Activated CD8-positive, alpha-beta T cell treated with anti-CD3 and anti-CD28 coated beads for 36 hours (primary cell): ENCODE measurements at regions not wholly inside any gene's neighbourhood (a gene's known extent, or its start where the extent isn't known, plus 50 kb on each side); places are given as distances from the start of the nearest gene placed in this dataset.
"Not testable (repeated sequence)": the region's sequence is repeated elsewhere in the genome, so short reads cannot be mapped to it uniquely, and the experiment has no call there.

Experiments used
- ATAC-seq: fragments of 200-7000 bp; cut with Tn5 transposase; one replicate; pipeline ENCODE4 v1.10.0; 2021; ENCODE audit warnings: mild to moderate bottlenecking, moderate library complexity
- CTCF ChIA-PET: fragments of 350-600 bp; sonication (Branson Sonifier 250); formaldehyde crosslinking; loops from one replicate; lab custom pipeline; 2021; ENCODE audit warnings: antibody characterized with exemption; lab: Charles Lee
- POLR2A ChIA-PET: fragments of 350-600 bp; sonication (Branson Sonifier 250); formaldehyde crosslinking; loops from one replicate; lab custom pipeline; 2021; ENCODE audit warnings: antibody characterized with exemption; lab: Charles Lee
- DNase-seq: peaks from one replicate; pipeline ENCODE4 v3.0.0-alpha.2; 2020
- H3K27ac Mint-ChIP-seq: one replicate; pipeline ENCODE4 v1.8.0; 2021; ENCODE audit warnings: mild to moderate bottlenecking, mixed read lengths
- H3K27me3 Mint-ChIP-seq: one replicate; pipeline ENCODE4 v1.8.0; 2021; ENCODE audit warnings: mixed read lengths
- H3K36me3 Mint-ChIP-seq: one replicate; pipeline ENCODE4 v1.8.0; 2021; ENCODE audit warnings: low read depth, mixed read lengths
- H3K4me1 Mint-ChIP-seq: one replicate; pipeline ENCODE4 v1.8.0; 2021; ENCODE audit warnings: low read depth, mixed read lengths
- H3K4me3 Mint-ChIP-seq: one replicate; pipeline ENCODE4 v1.8.0; 2021; ENCODE audit warnings: mild to moderate bottlenecking, moderate library complexity, mixed read lengths
- H3K9me3 Mint-ChIP-seq: one replicate; pipeline ENCODE4 v1.8.0; 2021; ENCODE audit warnings: mixed read lengths
- CTCF ChIP-seq: fragments of 200-600 bp; IDR thresholded peaks from one replicate; pipeline ENCODE4 v1.8.0; 2022; ENCODE audit warnings: antibody characterized with exemption, mild to moderate bottlenecking
- intact Hi-C: fragments of 100-400 bp; cut with micrococcal nuclease; formaldehyde crosslinking; loops from one replicate; pipeline ENCODE4 v1.10.0; 2022

DNA sequence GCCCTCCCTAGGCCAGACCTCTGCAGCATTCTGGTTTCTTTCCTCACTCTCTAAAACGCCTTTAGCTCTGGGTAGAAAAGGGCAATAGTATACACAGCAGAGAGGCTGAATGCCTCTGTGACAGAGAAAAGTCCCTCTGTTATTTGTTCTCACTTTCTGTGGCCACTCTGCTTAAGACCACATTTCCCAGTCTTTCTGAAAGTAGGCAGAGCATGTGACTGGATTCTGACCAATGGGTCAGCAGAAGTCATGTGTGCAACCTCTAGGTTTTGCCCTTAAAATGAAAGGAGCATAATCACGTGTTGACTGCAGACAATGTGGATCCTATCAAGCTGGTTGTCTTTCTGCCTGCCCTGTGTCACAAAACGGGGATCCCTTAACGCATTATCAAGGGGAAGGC is 79.7 kb upstream of the MARK1 start:
- peaks cover 5% of the 10 kb centered on the region for H3K9me3 Mint-ChIP-seq
- ChIA-PET POLR2A (no interaction called here), CTCF (no interaction called here)
- H3K4me1 Mint-ChIP-seq = no peaks in the 10 kb centered on the region
- no peaks in the 10 kb centered on the region for H3K36me3 Mint-ChIP-seq
- ATAC-seq = no peak
- DNase-seq = no peak
- H3K27me3 Mint-ChIP-seq = peaks cover 5% of the 10 kb centered on the region
- no peak overlapping the region for H3K4me3 Mint-ChIP-seq
- TF ChIP-seq CTCF = no peak
- no peak overlapping the region for H3K27ac Mint-ChIP-seq
- intact Hi-C loops = no loop called here

DNA sequence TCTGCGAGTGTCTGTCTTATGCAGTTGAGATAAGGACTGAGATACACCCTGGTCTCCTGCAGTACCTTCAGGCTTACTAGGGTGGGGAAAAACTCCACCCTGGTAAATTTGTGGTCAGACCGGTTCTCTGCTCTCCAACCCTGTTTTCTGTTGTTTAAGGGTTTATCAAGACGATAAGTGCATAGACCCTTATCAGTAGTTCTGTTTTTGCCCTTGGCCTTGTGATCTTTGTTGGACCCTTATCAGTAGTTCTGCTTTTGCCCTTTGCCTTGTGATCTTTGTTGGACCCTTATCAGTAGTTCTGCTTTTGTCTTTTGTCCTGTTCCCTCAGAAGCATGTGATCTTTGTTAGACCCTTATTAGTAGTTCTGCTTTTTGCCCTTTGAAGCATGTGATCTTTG is 83.3 kb upstream of the MARK1 start:
- DNase-seq, H3K36me3 Mint-ChIP-seq, H3K9me3 Mint-ChIP-seq, H3K4me1 Mint-ChIP-seq, ATAC-seq, CTCF ChIA-PET, H3K4me3 Mint-ChIP-seq, intact Hi-C loops, POLR2A ChIA-PET, H3K27ac Mint-ChIP-seq, H3K27me3 Mint-ChIP-seq: not testable (repeated sequence)

DNA sequence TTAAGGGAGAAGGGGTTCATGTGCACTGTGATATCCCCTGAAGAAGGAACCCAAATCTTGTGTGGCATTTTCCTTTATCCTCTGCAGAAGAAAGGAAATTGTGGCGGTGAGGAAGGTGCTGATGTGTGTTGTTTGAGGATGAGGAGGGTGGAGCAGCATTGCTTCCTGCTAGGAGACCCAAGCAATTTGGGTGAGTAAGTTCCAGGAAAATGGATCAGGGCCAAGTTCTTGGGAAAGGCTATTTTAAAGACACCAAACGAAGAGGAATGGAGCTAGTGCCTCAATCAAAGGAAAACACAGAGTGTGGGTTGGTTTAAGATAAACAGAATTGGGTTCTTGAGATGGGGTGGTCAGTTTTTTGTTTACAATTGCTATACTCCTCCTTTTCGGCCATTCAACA is 86.7 kb upstream of the MARK1 start:
- TF ChIP-seq CTCF = no peak
- ChIA-PET POLR2A (no interaction called here), CTCF (interaction anchor here (2.1 kb wide), 1 partner anchor 8 kb away, joined by 5 read pairs; no protein-coding TSS in a partner anchor)
- Mint-ChIP-seq H3K27ac (no peak overlapping the region), H3K4me3 (no peak overlapping the region), H3K36me3 (no peaks in the 10 kb centered on the region), H3K9me3 (peaks cover 5% of the 10 kb centered on the region), H3K4me1 (no peaks in the 10 kb centered on the region), H3K27me3 (peaks cover 6% of the 10 kb centered on the region)
- DNase-seq = no peak
- intact Hi-C loops = no loop called here
- no peak for ATAC-seq

DNA sequence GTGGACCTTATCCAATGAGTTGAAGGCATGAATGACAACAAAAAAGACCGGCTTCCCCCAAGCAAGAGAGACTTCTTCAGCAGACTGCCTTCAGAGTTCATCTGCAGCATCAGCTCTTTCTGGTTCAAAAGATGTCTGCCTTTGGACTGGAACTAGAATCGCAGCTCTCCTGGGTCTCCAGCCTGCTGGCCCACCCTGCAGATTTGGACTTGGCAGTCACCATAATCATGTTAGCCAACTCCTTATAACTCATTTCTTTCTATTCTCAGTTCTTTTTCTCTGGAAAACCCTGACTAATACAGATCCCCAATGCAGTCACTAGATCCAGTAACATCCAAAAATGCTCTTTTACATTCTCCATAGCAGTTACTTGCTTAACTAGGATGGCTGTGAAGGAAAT is 89.2 kb upstream of the MARK1 start:
- peaks cover 11% of the 10 kb centered on the region for H3K27me3 Mint-ChIP-seq
- intact Hi-C loops = no loop called here
- no peak for TF ChIP-seq CTCF
- ChIA-PET POLR2A (no interaction called here), CTCF (no interaction called here)
- H3K4me3 Mint-ChIP-seq = no peak overlapping the region
- no peaks in the 10 kb centered on the region for H3K4me1 Mint-ChIP-seq
- H3K36me3 Mint-ChIP-seq = no peaks in the 10 kb centered on the region
- no peak for DNase-seq
- no peak overlapping the region for H3K27ac Mint-ChIP-seq
- ATAC-seq = no peak
- H3K9me3 Mint-ChIP-seq = no peaks in the 10 kb centered on the region

DNA sequence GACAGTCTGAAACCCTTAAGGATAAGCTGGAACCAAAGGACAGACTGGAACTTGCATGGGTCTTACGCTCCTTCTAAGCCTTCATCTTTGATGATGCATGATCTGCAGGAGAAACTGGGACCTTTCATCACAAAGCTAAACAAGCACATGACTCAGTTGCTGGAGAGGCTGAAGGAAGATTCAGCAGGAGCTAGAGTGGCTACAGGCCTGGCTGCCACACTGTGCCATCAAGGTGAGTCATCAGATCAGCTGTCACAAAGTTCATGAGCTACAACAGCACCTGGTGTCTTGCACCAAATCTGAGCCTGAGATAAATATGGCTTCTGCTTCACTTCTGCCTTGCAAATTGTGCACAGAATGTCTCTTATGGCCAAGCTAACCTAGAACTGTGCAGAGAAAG is 95.5 kb upstream of the MARK1 start:
- Mint-ChIP-seq H3K36me3 (no peaks in the 10 kb centered on the region), H3K27me3 (peaks cover 5% of the 10 kb centered on the region), H3K27ac (no peak overlapping the region), H3K9me3 (no peaks in the 10 kb centered on the region), H3K4me3 (no peak overlapping the region), H3K4me1 (no peaks in the 10 kb centered on the region)
- TF ChIP-seq CTCF = no peak
- no peak for ATAC-seq
- DNase-seq = no peak
- intact Hi-C loops = no loop called here
- CTCF ChIA-PET = no interaction called here
- POLR2A ChIA-PET = no interaction called here
